Peyer's patch (tissue), 4 donors: ENCODE measurements at regions not wholly inside any gene's neighbourhood (a gene's known extent, or its start where the extent isn't known, plus 50 kb on each side); places are given as distances from the start of the nearest gene placed in this dataset.

Experiments used
- DNase-seq, 3 donors: peaks; one replicate each; pipeline ENCODE4 v3.0.0-alpha.2; 2017 to 2019
- H3K27ac ChIP-seq, 4 donors: fragments of 200-600 bp; sonication (generic); one replicate each; pipeline ENCODE4 v1.5.1; 2016 to 2019
- H3K27me3 ChIP-seq, 2 donors: fragments of 200-600 bp; sonication (generic); one replicate each; pipeline ENCODE4 v1.5.1; 2019
- H3K36me3 ChIP-seq, 3 donors: fragments of 200-600 bp; sonication (generic); one replicate each; pipeline ENCODE4 v1.5.1; 2016 to 2019
- H3K4me1 ChIP-seq, 4 donors: fragments of 200-600 bp; sonication (generic); one replicate each; pipeline ENCODE4 v1.5.1; 2016 to 2019
- H3K4me3 ChIP-seq, 4 donors: fragments of 200-600 bp; sonication (generic); 1 replicate in 3 of 4; 2 replicates in 1 of 4; pipeline ENCODE4 v1.5.1; 2016 to 2019; ENCODE audit warnings: mild to moderate bottlenecking in 1 of 4
- H3K9me3 ChIP-seq, 4 donors: fragments of 200-600 bp; sonication (generic); one replicate each; pipeline ENCODE4 v1.5.1; 2016 to 2019; ENCODE audit warnings: mild to moderate bottlenecking in 1 of 4
- POLR2A ChIP-seq, 2 donors: fragments of 450-650 bp; IDR thresholded peaks; one replicate each; pipeline ENCODE4 v1.5.1; 2017; ENCODE audit warnings: antibody characterized with exemption in 2 of 2, mild to moderate bottlenecking in 2 of 2, moderate library complexity in 2 of 2
- TF ChIP-seq, protein P1 (sequence below), 6 experiments: fragments of 450-650 bp in 4 of 6; fragments of 200-600 bp in 2 of 6; sonication (generic) in 1 of 6; IDR thresholded peaks; one replicate each; pipeline ENCODE4 v1.5.1; 2017 to 2019; ENCODE audit warnings: antibody characterized with exemption in 6 of 6, mild to moderate bottlenecking in 3 of 6, moderate library complexity in 1 of 6

DNA sequence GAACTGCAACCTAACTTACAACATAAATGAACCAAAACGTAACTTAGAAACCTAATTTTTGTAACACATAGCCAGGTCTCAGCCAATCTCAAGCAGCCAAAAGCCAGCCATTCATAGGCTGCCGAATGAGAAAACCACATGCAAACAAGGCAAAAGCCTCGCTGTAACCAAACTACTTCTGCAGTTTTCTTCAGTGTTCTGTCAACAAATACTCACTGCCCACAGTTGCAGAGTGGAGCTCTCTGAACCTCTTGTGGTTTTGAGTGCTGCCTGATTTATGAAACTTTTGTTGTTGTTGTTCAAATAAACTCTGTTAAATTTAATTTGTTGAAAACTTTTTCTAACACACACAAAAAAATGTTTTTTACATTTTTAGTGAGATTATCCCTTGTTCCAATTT, 251.2 kb downstream of the PAPSS1 start:
- no peaks in the 10 kb centered on the region for H3K4me1 ChIP-seq
- H3K9me3 ChIP-seq = no peaks in the 10 kb centered on the region
- no peaks in the 10 kb centered on the region for H3K27me3 ChIP-seq
- no peak overlapping the region for H3K27ac ChIP-seq
- H3K4me3 ChIP-seq = no peak overlapping the region
- no peak for TF ChIP-seq POLR2A (IDR thresholded peaks at IDR 0.05)
- TF ChIP-seq, protein P1, sequence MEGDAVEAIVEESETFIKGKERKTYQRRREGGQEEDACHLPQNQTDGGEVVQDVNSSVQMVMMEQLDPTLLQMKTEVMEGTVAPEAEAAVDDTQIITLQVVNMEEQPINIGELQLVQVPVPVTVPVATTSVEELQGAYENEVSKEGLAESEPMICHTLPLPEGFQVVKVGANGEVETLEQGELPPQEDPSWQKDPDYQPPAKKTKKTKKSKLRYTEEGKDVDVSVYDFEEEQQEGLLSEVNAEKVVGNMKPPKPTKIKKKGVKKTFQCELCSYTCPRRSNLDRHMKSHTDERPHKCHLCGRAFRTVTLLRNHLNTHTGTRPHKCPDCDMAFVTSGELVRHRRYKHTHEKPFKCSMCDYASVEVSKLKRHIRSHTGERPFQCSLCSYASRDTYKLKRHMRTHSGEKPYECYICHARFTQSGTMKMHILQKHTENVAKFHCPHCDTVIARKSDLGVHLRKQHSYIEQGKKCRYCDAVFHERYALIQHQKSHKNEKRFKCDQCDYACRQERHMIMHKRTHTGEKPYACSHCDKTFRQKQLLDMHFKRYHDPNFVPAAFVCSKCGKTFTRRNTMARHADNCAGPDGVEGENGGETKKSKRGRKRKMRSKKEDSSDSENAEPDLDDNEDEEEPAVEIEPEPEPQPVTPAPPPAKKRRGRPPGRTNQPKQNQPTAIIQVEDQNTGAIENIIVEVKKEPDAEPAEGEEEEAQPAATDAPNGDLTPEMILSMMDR (IDR thresholded peaks at IDR 0.05) = no peak
- no peaks in the 10 kb centered on the region for H3K36me3 ChIP-seq
- DNase-seq = no peak

DNA sequence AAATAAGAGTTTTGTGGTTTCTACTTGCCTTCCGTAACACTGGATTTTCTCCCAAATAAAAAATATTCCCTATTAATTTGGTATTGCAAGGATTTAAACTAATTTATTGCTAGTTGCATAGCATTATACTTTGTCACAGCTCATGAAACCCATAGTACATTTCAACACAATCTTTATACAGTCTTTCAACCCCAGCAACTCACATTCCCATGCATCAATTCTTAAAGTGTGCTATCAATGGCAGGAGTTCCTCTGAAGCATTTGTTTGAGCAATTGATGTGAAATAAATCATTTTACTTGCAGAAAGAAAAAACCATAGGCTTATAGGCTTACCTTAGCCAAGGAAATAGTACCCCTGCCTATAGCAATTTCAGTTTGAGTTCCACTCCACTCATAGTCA, 251.9 kb downstream of the PAPSS1 start:
- DNase-seq = no peak
- H3K27me3 ChIP-seq = no peaks in the 10 kb centered on the region
- H3K27ac ChIP-seq = no peak overlapping the region
- no peaks in the 10 kb centered on the region for H3K36me3 ChIP-seq
- no peaks in the 10 kb centered on the region for H3K9me3 ChIP-seq
- no peaks in the 10 kb centered on the region for H3K4me1 ChIP-seq
- no peak overlapping the region for H3K4me3 ChIP-seq
- TF ChIP-seq, protein P1 (IDR thresholded peaks at IDR 0.05) = no peak

DNA sequence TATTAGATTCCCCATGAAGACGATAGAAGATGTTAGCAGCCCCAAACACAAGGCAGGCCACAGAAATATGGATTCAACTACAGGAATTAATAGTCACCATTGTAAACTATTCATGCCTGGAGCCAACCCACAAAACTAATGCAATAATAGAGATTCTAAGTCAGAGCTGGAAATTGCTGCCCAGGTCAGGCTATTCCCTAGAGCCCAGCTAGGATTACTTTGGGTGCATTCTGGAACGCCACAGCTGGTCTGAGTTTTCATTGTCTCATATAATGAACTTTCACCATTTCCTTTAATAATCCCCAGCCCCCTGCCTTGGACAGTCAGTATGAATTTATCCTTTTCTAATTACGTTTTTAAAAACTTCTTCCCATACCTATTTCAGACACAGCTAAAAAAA, 252.6 kb downstream of the PAPSS1 start:
- Histone ChIP-seq H3K36me3 (no peaks in the 10 kb centered on the region), H3K27me3 (no peaks in the 10 kb centered on the region), H3K4me1 (no peaks in the 10 kb centered on the region), H3K4me3 (no peak overlapping the region), H3K27ac (no peak overlapping the region), H3K9me3 (no peaks in the 10 kb centered on the region)
- TF ChIP-seq, protein P1 (IDR thresholded peaks at IDR 0.05) = no peak
- no peak for TF ChIP-seq POLR2A (IDR thresholded peaks at IDR 0.05)
- no peak for DNase-seq

DNA sequence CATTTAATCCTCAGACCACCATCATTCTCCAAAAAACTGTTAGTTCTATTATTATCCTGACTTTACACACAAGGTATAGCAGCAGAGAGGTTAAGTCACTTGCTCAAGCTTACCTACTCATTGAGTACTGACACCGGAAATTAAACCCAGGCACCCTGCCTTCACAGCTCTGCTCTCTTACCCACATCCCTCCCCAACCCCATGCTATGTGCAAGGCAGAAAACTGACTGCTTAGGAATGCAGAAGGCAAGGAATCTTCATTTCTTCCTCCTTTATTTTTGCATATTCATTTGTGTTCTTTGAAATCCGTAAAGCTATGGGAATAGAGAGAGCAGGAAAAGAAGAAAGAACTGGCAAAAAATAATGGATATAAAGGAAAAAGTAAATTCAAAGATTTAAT, 261.8 kb downstream of the PAPSS1 start:
- Histone ChIP-seq H3K27ac (no peak overlapping the region), H3K36me3 (no peaks in the 10 kb centered on the region), H3K27me3 (no peaks in the 10 kb centered on the region), H3K4me1 (no peaks in the 10 kb centered on the region), H3K4me3 (no peak overlapping the region), H3K9me3 (no peaks in the 10 kb centered on the region)
- TF ChIP-seq, protein P1 (IDR thresholded peaks at IDR 0.05) = no peak
- TF ChIP-seq POLR2A (IDR thresholded peaks at IDR 0.05) = no peak
- no peak for DNase-seq

DNA sequence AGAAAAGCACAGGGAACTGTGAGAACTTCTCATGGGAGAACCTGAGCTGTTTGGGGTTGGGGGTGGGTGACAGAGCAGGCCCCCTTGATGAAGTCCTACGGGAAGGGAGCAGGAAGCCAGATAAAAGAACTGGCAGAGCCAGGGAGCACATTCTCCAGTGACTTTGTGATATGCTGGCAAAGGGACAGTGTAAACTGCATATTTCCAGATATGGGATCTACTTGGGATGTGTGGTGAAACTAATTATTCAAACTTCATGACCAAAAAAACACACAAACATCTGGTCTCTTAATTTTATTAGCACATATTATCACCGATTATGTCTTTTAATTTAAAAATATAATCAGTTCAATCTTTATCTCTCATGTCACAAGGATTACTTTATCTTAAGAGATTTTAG, 266.0 kb downstream of the PAPSS1 start:
- no peaks in the 10 kb centered on the region for H3K36me3 ChIP-seq
- no peak for TF ChIP-seq POLR2A (IDR thresholded peaks at IDR 0.05)
- TF ChIP-seq, protein P1 (IDR thresholded peaks at IDR 0.05) = no peak
- no peaks in the 10 kb centered on the region for H3K4me1 ChIP-seq
- H3K27ac ChIP-seq = no peak overlapping the region
- H3K9me3 ChIP-seq = no peaks in the 10 kb centered on the region
- H3K4me3 ChIP-seq = no peak overlapping the region
- no peaks in the 10 kb centered on the region for H3K27me3 ChIP-seq
- DNase-seq = no peak
